Cerebellar cortex (tissue), 1 donor: ENCODE measurements at regions not wholly inside any gene's neighbourhood (a gene's known extent, or its start where the extent isn't known, plus 50 kb on each side); places are given as distances from the start of the nearest gene placed in this dataset.

ENCODE experiments used
- DNase-seq: peaks from one replicate; pipeline ENCODE4 v3.0.0-alpha.2; 2015; ENCODE audit warnings: low spot score

DNA sequence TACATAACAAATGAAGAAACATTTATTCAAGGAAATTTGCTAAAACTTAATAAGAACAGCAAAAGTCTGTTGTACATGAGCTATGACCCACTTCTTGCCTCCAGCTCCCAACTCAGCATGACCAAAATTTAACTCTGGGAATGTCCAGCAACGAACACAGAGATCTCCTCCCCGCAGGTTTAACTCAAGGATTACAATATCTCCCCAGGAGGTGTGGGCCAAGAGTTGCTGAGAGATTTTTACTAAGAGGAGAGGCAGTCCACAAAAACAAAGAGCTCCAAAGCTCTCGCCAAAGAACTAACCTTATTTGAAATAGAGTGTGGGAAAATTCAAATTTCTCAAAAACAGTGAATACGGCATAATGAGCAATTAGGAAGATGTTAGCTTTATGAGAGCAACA lies 318.5 kb downstream of the GRB14 start:
- DNase-seq: no peak

DNA sequence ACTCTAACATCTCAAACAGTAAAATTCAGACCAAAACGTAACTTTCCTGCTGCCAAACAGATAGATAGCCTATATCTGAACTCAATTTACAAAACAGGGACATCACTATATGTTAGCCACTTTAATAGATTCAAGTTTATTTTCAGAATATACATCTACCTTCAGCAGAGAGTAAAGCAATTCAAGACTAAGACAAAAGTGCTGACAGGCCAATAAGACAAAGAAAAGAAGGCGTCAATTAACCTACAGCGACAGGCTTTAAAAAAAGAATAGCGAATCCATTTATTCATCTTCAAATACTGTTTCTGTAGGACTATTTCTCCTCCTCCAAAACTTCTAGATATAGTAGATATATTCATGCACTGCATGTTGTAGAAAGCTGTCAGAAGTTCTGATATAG lies 333.0 kb downstream of the GRB14 start:
- no peak for DNase-seq

DNA sequence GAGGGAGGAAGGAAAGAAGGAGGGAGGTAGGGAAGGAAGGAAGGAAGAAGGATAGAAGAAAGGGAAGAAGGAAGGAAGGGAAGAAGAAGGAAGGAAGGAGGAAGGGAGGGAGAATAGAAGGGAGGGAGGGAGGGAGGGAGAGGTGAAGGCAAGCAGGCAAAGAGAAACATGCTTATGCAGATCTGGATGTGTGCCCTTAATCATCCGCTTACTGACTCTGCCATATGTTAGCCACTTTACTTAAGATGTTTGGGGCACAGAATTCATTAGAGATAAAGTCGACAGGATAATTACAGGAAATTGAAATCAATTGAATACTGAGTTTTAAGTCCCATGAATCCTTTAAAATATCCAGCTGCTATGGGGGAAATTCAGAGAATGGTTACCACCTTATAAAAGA lies 334.2 kb downstream of the GRB14 start:
- DNase-seq: no peak

DNA sequence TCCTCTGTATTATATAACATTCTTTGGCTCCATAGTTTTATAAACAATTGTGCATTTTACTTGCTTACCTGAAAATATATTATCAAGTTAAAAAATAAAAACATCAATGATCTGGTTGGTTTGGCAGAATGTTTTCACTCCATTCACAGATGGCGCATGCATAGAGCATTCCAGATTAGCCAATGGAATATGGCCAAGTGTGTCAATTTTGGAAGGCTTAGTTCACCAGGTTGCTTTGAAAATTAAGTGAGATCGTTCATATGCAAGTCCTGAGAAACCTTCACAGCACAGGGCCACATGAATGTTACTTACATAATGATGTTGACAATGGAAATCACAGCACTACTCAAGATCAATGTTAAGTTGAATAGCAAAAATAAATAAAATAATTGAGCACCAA lies 335.7 kb downstream of the GRB14 start:
- peak; percentile 9 for DNase-seq

DNA sequence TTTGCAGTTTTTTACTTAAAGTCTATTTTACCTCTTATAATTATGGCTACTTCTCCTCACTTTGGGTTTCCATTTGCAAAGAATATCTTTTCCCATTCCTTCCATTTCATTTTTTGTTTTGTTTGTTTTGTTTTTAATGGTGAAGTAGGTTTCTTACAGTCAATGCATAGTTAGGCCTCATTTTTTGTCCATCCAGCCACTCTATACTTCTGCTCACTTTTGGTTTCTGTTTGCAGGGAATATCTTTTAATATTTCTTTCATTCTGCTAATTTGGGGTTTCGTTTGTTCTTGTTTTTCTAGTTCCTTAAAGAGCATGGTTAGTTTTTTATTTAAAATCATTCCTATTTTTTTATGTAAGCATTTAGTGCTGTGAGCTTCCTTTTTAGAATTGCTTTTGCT lies 339.4 kb downstream of the GRB14 start:
- no peak for DNase-seq

DNA sequence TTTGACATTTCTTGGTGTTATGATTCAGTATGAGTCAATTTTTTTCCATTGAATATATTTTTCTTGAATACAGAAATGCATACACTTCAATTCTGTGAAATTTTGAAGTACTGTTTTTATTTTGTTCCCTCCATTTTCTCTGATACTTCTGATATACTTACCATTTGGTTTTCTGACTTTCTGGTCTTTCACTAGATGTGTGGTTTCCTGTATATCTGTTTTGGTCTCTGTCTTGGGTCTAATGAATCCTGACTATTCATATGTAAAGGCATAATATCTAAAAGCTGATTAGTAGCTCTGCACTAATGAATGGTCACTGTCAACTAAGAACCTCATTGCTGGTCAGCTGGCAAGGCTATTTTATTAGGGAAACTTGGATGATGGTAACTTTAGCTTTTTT lies 345.6 kb downstream of the GRB14 start:
- no peak for DNase-seq

DNA sequence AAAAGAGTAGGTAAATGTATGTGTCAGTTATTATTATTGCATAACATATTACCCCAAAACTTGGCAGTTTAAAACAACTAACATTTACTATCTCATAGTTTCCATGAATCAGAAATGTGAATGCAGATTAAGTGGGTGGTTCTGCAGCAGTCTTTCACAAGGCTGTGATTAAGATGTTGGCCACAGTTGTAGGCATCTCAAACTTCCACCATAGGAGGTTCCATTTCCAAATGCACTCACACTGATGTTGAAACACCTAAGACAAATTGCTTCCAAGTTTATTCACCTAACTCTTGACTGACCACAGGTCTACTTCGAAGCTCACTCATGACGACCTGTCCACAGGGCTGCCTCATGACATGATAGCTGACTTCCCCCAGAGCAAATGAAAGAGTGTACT lies 360.8 kb downstream of the GRB14 start:
- DNase-seq: no peak

DNA sequence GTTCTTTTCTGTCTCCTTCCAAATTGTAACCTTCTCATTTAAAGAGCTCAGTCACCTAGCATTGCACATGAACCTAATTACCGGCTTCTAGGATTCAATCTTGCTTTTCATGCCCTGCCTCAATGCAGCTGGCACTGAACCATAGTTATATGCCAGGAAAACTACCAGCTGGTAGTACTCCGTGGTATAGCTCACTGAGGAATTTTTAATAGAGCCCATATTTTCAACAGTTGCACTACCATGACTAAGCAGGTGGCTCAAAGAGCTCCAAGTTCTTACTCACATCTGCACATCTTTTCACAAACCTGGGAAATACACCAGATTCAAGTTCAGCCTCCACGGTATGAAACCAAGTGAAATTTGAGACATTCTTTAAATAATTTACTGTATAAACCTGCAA lies 363.5 kb downstream of the GRB14 start:
- no peak for DNase-seq

DNA sequence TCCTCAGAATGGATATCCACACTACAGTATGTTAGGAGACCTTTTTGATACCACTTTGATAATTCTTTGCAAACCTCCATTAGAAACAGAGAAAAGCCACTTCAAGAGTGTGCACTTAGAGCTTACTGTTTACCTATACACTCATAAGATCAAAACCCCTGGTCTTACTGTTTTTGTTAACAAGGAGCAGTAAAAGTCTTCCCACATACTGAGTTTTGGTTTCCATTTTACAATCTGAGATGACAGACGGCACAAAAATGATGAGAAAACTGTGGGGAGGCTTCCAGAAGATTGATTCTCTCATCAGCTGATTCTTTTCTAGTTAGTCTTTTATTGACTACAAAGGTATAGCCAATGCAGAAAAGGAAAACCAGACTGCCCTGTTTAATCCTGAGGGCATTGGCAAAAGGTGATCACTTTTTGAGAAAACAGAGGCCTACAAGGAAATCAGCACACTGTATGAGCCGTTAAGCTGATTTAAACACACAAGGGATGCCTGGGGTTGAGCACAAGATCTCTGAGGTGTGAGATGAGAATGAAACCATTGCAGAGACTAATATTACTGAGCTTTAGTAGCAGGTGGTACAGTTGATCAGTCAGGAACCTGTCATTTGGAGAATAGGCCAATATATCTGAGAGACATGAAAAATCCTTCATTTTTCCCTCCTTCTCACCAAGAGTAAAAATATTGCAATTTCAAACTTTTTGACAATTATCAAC lies 368.6 kb downstream of the GRB14 start:
- no peak for DNase-seq

DNA sequence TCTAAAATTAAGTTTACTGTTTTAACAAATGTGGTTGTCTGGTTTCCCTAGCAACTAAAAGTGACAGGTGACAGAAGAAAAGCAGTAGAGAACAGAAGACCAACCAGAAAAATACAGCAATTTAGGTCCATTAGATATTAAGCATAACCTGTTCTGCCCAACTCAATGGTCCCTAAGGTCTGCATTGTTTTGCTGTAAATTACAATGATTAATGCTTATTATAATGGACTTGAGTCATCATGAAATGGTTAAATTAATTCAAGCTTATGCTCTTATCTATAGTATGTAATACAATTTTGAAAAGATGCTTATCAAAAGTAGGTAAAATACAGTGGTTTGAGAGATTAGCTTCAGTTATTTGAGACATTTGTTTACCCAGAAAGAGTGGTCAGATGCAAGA lies 378.0 kb downstream of the GRB14 start:
- DNase-seq: no peak

DNA sequence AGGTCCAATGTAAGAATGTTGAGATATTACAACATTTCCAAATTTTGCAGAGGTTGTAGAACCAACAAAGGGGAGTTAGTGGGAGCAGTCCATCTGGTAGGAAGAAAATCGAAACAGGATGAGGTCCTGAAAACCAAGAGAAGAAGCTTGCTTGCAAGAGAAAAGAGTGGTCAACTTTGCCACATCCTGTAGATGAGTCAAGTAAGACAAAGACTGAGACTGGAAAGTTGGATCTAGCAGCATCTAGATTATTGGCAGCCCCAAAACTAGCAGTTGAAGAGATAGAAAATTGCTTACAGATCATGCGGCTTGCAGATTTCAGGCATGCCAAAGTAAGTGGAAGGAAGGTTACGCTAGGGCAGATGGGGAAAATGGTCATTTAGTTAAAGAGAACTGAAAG lies 378.9 kb downstream of the GRB14 start:
- DNase-seq: no peak

DNA sequence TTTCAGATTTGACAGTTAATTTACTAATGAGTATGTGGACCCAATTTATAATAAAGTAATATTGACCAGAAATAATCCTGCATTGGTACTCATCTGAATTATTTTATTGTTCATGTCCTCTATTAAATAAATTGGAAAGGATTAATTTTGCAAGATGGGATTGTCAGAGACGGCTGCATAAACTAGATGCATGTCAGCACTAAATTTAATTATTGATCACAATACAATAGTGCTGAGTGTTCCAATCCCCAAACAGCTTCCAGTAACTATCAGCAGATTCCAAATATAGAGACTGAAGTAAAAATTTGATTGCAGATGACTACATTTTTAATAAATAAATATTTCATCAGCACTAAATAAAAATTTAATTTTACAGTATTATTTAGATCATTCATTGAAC lies 387.2 kb downstream of the GRB14 start:
- no peak for DNase-seq

DNA sequence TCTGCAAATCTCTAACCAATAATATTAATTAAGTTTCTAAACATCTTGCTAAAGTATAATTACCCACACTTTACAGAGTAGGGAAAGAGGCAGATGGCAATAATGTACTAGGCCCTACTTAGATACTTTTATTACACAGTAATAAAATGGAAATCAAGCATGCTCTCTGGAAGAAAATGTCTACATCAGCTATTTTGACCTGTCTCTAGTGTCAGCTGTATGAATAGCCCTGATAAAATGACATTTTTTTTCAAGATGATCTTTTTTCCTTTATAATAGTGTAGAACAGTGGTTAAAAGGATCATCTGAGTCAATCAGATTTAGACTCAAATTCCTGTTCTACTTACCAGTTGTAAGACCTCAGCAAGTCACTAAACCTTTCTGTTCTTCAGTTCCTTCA lies 397.3 kb downstream of the GRB14 start:
- DNase-seq: no peak

DNA sequence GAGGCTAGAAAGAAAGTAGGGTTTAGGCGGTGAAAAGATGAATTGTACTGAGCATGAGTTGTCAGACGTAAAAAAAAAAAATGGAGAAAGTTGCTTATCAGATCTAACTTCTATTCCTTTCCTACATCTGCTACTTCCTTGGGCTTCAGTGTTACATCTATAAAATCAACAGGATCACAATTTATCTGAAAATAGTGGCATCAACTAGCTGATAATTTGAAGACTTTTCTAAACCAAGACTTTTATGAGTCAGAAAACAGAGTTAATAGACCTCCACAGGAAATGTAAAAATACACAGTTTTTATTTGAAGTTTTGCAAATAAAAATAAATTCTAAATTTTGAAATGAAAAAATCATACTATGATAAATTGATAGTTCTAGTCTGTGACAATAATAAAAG lies 399.8 kb downstream of the GRB14 start:
- DNase-seq: no peak

DNA sequence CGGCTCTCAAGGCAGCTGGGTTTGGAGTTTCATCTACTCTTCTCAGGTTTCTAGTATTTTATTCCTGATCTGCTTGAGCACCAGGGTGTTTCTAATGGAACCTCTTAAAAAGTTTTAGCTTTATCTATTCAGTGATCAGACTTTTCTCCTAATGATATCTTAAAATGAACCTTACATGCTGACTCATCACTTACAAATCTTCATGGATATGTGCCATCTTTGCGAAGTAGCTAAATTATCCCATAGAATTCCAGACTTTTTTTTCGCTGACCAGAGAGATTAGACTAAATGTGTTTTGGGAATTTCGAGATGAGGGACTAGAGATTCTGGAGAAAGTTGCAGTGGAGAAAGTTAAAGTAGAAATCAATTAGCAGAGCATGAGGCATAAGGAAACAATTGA lies 401.0 kb downstream of the GRB14 start:
- DNase-seq: no peak

DNA sequence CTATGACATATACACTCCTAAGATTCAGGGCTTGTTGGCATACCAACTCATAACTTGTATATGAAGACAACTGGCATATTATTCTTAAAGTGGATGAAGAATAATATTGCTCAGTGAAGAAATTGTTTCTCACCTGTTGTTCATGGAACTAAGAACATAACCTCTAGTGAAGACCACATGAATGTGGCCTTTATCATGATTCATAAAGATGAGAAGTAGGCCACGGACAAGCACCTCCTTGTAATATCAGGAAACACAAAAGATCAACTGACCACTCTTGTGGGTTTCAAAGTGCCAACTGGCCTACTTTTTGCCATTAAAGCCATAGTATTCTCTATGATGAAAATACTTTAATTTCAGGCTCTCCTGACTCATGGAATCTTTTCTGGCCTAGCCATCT lies 407.4 kb downstream of the GRB14 start:
- DNase-seq: no peak

DNA sequence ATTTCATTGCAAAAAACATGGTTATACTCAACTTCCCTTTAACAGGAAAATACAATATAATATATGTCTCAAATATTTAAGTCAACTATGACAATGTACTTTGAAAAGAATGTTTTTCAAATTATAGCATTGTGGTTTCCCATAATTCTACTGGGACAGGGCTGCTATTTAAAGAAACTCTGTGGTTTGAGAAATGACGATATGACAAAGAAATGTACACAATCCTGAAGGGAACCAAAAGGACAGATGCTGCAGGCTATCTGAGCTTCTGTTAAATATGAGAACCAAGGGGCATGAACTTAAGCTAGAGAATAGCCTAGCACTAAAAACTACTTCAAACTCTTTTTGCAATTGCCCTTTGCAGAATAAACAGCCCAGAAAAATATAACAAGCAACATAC lies 415.9 kb downstream of the GRB14 start:
- DNase-seq: no peak

DNA sequence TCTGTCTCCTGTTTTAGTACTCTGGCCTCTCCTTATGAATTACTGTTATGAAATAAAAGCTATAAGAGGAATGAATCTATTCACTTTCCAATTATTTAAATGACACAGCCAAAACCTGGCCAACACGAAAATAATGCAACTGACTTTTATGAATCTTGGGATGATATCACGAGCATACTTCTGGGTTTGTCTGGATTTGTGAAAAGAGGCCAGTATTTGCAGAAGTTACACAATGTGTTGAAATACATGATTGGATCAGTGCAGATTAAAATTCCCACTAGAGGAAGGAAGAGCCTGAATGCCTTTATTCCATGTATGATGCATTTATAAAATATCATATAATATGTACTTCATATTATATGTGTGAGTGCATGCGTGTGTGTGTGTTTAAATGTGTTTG lies 418.2 kb downstream of the GRB14 start:
- DNase-seq: no peak

DNA sequence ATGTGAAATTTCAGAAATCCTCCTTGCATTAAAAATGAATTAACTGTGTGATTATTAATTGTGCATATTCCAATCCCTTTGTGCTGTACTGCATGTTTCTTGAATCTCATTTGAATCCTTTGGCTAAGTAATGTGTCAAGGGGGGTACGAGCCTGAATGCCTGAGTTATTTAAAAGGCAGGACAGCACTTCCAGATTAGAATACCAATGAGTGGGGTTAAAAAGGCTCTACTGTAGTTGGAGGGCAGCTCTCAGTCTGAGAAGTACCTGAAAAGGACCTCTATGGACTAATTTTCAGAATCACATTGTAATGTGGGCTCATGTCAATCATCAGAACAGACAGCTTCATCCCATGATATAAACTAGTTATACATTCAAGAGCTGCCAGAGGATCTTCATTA lies 423.0 kb downstream of the GRB14 start:
- DNase-seq: no peak

DNA sequence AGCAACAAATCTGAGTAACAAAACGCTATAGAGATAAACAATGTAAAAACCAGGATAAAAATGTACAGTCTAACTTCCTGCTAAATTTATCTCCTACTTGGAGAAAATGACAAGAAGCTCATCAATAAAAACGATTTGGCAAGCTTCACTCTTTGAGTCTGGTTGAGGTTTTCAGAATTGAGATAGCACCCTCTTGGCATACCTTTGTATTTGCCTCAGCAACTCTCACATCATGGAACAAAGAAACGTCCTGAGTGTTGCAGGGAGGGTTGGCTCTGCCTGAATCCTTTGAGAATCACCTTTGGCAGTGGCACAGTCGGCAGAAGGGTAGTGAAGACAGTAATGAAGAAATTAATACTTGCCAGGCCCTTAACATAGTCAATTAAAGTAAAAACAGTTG lies 430.6 kb downstream of the GRB14 start:
- DNase-seq: no peak

DNA sequence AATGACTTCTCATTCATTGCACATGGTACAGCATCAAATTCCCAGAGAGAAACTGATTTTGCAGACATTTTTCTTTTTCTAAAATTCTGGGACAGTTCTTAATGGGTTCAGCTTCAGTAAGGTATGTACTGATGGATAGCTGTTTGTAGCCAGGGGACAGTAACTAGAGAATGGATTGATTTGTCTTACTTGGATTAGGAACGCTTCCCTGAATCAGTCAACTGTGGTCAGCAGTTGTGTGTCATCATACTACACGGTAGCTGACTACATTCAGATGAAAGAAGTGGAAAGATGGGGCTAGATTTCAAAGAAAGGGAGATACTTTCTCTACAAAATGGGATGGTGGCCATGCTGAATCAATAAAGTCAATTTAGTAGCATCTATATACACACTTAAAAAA lies 431.4 kb downstream of the GRB14 start:
- DNase-seq: no peak

DNA sequence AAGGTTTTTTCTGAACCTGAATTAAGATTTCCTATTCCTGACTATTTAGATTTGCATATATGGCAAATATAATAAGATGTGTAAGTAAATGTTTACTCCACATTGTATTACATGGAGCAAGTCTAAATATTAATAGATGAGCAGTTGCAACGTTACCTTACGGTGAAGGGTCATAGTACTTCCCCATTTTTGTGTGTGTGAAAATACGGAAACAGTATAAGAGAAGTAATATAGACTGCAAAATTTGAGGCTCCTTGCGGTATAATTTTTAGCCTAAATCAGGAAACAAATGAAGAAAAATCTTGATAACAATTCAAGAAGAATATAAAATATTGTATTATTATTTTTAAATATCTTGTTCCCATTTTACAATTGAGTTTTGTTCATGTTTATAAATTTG lies 434.2 kb downstream of the GRB14 start:
- DNase-seq: no peak

DNA sequence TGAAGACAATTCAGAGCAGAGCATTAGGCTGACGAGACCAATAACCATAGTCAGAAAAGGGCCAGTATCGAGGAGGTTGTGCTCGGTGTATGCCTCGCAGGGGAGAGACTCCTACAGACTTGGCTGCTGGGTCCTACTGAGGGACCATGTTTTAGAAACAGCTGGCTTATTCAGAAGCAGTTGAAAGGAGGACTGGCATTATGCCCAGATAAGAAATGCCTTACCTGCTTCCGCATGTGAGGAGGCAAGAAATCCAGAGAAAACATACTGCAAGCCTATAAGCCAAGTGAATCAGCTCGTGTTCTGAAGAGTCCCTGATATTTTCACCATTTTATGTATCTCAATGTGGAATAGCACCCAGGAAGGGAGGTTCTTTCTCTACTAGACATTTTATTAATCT lies 434.7 kb downstream of the GRB14 start:
- DNase-seq: no peak

DNA sequence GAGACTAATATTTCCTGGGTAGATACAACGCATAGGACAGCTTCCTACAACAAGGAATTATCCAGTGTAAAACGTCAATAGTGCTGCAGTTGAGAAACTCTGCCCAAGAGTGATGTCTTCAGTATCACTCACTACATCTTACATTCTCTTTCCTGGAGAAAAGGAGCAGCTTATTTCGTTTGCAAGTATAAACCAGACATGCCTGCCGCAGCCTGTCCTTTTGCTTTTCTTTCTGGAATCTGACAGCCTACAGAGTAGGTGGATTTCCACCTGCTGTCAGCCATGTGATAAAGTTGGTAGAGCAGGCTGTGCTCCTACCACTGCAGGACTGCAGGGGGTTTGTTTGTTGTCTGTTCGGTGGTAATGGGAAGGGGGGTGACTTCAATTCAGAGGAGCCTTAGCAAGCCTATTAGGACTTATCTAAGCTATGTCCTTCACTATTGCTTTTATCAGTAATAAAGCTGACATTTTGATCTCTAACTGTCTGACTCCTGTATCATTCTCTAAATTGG lies 439.1 kb downstream of the GRB14 start:
- no peak for DNase-seq
